Breast epithelium (tissue), 4 donors: ENCODE measurements at regions not wholly inside any gene's neighbourhood (a gene's known extent, or its start where the extent isn't known, plus 50 kb on each side); places are given as distances from the start of the nearest gene placed in this dataset.

Experiments
- DNase-seq, 2 donors: peaks; one replicate each; pipeline ENCODE4 v3.0.0-alpha.2; 2019; ENCODE audit warnings: low spot score in 2 of 2
- H3K27ac ChIP-seq, 2 donors: fragments of 200-600 bp; sonication (generic) in 1 of 2; one replicate each; pipeline ENCODE4 v1.5.1; 2016 to 2019; ENCODE audit warnings: mild to moderate bottlenecking in 1 of 2
- H3K27me3 ChIP-seq, 2 donors: fragments of 200-600 bp; sonication (generic) in 1 of 2; one replicate each; pipeline versions ENCODE4 v1.5.1 to v1.6.0; 2017 to 2019; ENCODE audit warnings: control low read depth in 1 of 2, mild to moderate bottlenecking in 1 of 2
- H3K36me3 ChIP-seq: fragments of 200-600 bp; one replicate; pipeline ENCODE4 v1.5.1; 2019
- H3K4me1 ChIP-seq, 2 donors: fragments of 200-600 bp; sonication (generic); one replicate each; pipeline ENCODE4 v1.5.1; 2016 to 2019; ENCODE audit warnings: control low read depth in 1 of 2
- H3K4me3 ChIP-seq, 3 donors: fragments of 200-600 bp; sonication (generic); 1 replicate in 2 of 3; 2 replicates in 1 of 3; pipeline ENCODE4 v1.5.1; 2016 to 2019; ENCODE audit warnings: mild to moderate bottlenecking in 3 of 3, moderate library complexity in 2 of 3
- H3K9me3 ChIP-seq, 2 donors: fragments of 200-600 bp; sonication (generic) in 1 of 2; one replicate each; pipeline ENCODE4 v1.5.1; 2016 to 2019; ENCODE audit warnings: control low read depth in 1 of 2
- POLR2A ChIP-seq: fragments of 450-650 bp; IDR thresholded peaks from one replicate; pipeline ENCODE4 v1.6.1; 2016; ENCODE audit warnings: antibody characterized with exemption, mild to moderate bottlenecking, moderate library complexity
- POLR2AphosphoS5 ChIP-seq, 3 donors: sonication (generic); formaldehyde crosslinking; IDR thresholded peaks; one replicate each; pipeline ENCODE4 v1.6.1; 2017; ENCODE audit warnings: antibody characterized with exemption in 3 of 3
- intact Hi-C: fragments of 100-400 bp; cut with DNase I; formaldehyde crosslinking; loops from one replicate; pipeline ENCODE4 v1.15.1; 2023; ENCODE audit warnings: low total_unique reads
- TF ChIP-seq, protein P1 (sequence below), 3 donors: fragments of 450-650 bp; IDR thresholded peaks; one replicate each; pipeline ENCODE4 v1.5.1; 2016 to 2017; ENCODE audit warnings: antibody characterized with exemption in 3 of 3, mild to moderate bottlenecking in 3 of 3, moderate library complexity in 3 of 3

DNA sequence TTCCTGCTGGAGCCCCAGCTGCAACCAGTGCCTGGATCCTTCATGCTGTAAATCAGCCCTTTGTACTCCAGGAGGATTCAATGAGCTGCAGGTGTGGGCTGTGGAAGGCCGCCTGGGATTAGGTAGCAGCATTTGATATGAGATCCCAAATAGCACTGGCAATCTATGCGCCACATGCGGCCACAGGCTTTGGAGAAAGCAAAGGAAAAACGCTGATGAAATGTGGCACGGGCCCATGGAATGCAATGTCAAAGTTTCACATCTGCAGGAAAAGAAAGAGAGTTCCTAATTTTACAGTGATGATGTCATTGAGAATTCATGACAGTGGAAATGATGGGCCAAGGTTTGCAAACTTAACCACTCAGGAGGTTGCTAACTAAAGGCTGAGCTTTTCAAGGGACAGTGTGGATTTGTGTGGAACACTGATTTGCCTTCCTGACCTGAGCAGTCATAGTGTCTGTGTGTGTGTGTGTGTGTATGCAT is 216.4 kb upstream of the OSR1 start:
- peak; percentile 48 to 56 for DNase-seq
- Histone ChIP-seq H3K4me1 (peaks cover 0 to 7% of the 10 kb centered on the region in 2 donors), H3K9me3 (no peaks in the 10 kb centered on the region), H3K27ac (no peak overlapping the region), H3K27me3 (no peaks in the 10 kb centered on the region), H3K4me3 (no peak overlapping the region), H3K36me3 (no peaks in the 10 kb centered on the region)
- intact Hi-C loops = no loop called here
- no peak for TF ChIP-seq POLR2A
- TF ChIP-seq, protein P1, sequence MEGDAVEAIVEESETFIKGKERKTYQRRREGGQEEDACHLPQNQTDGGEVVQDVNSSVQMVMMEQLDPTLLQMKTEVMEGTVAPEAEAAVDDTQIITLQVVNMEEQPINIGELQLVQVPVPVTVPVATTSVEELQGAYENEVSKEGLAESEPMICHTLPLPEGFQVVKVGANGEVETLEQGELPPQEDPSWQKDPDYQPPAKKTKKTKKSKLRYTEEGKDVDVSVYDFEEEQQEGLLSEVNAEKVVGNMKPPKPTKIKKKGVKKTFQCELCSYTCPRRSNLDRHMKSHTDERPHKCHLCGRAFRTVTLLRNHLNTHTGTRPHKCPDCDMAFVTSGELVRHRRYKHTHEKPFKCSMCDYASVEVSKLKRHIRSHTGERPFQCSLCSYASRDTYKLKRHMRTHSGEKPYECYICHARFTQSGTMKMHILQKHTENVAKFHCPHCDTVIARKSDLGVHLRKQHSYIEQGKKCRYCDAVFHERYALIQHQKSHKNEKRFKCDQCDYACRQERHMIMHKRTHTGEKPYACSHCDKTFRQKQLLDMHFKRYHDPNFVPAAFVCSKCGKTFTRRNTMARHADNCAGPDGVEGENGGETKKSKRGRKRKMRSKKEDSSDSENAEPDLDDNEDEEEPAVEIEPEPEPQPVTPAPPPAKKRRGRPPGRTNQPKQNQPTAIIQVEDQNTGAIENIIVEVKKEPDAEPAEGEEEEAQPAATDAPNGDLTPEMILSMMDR (IDR thresholded peaks at IDR 0.05) = no peak
- TF ChIP-seq POLR2AphosphoS5 (IDR thresholded peaks at IDR 0.05) = peak in 1 of 3 donors; percentile 38

DNA sequence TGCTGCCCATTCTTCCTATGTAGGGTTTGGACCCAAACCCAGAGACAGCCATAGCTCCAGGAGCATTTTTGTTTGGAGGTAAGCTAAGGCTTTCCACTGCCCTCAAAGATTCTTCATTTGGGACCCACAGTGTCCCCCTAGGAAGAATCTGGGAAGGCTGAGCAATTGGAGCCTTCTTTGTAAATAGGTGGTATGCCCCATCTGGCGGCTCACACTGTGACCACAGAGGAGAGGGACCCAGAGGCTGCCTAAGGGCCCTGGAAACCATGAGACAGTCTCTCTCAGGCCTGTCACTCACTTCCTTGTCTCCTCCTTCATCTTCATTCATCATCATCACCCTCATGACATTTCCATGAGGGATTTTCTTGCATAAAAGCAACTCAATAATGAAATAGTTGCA is 215.4 kb upstream of the OSR1 start:
- Histone ChIP-seq H3K4me3 (no peak overlapping the region), H3K27ac (no peak overlapping the region), H3K36me3 (no peaks in the 10 kb centered on the region), H3K4me1 (peaks cover 0 to 7% of the 10 kb centered on the region in 2 donors), H3K9me3 (no peaks in the 10 kb centered on the region), H3K27me3 (no peaks in the 10 kb centered on the region)
- TF ChIP-seq, protein P1 (IDR thresholded peaks at IDR 0.05) = no peak
- TF ChIP-seq POLR2AphosphoS5 (IDR thresholded peaks at IDR 0.05) (no peak), POLR2A (no peak)
- no peak for DNase-seq
- intact Hi-C loops = no loop called here

DNA sequence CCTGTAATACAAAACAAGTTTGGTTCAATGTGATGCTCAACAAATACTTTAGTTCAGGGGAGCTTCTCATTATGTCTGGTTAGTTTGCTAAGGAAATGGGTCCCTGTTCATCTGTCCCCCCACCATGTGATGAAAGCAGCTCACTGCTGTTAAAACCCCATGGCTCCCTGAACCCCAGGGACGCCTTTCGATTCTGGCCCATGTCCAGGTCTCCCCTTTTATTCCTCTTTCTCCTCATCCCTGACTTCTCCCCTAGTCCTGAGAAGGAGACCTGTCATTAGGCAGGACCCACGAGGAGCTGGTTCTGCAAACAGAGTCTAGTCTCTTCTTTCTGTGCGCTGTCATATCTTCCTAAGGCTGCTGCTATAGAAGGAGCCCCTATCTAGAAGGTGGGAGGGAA is 213.3 kb upstream of the OSR1 start:
- TF ChIP-seq POLR2A = no peak
- no peak for TF ChIP-seq POLR2AphosphoS5 (IDR thresholded peaks at IDR 0.05)
- TF ChIP-seq, protein P1 (IDR thresholded peaks at IDR 0.05) = no peak
- Histone ChIP-seq H3K27me3 (no peaks in the 10 kb centered on the region), H3K9me3 (no peaks in the 10 kb centered on the region)

DNA sequence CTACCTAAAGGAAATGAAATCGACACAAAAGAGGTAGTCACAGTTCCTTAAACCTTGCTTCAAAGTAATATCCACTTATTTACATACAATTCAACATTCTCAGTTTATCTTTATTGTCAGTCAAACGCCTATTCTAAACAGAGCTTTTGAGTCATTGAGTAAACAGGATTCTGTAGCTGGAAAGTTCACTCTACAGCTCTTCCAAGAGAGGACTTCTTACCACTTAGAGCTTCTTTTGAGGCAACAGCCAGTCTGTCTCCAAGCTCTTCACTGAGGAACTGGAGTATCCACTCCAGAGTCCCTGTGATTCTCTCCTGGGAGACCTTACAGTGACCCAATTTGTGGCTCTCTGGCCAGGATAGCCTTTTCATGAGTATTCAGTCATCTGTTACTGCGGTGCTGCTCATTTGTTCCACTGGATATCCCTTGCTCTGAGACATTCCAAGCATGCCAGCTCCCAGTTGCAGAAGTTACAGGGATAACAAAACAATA is 210.9 kb upstream of the OSR1 start:
- intact Hi-C loops = no loop called here

More for the DNA sequence above, 213.3 kb upstream of the OSR1 start:
- no peak for DNase-seq
- Histone ChIP-seq H3K4me1 (peaks cover 0 to 7% of the 10 kb centered on the region in 2 donors), H3K27ac (no peak overlapping the region), H3K4me3 (no peak overlapping the region), H3K36me3 (no peaks in the 10 kb centered on the region)
- intact Hi-C loops = no loop called here

DNA sequence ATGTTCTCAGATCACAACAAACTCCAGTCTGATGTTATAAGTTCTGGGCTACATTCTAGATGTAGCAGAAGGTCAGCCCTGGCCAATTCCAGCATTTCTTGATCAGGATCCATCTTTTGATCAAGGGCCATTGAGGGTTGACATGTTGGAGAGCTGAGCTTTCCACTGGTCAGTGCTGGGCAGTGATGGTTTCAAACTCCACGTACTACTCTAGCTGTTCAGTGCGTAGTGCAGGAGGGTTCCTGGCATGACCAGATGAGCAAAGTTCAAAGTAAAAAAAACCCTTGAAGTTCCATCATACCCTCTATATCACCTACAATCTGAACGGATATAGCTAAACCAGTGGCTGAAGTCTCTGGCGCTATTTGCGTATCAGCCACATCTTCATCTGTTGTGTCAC is 210.4 kb upstream of the OSR1 start:
- intact Hi-C loops = no loop called here
- no peak for TF ChIP-seq POLR2A
- no peak for TF ChIP-seq POLR2AphosphoS5 (IDR thresholded peaks at IDR 0.05)
- TF ChIP-seq, protein P1 (IDR thresholded peaks at IDR 0.05) = no peak

More for the DNA sequence above, 210.9 kb upstream of the OSR1 start:
- Histone ChIP-seq H3K9me3 (no peaks in the 10 kb centered on the region), H3K36me3 (no peaks in the 10 kb centered on the region), H3K4me1 (no peaks in the 10 kb centered on the region), H3K27me3 (no peaks in the 10 kb centered on the region), H3K4me3 (no peak overlapping the region), H3K27ac (no peak overlapping the region)
- no peak for DNase-seq
- TF ChIP-seq POLR2AphosphoS5 (IDR thresholded peaks at IDR 0.05) (no peak), POLR2A (no peak)
- TF ChIP-seq, protein P1 (IDR thresholded peaks at IDR 0.05) = no peak

More for the DNA sequence above, 210.4 kb upstream of the OSR1 start:
- H3K27ac ChIP-seq = no peak overlapping the region
- no peaks in the 10 kb centered on the region for H3K27me3 ChIP-seq
- no peaks in the 10 kb centered on the region for H3K9me3 ChIP-seq
- H3K4me3 ChIP-seq = no peak overlapping the region
- no peak for DNase-seq
- H3K36me3 ChIP-seq = no peaks in the 10 kb centered on the region
- H3K4me1 ChIP-seq = no peaks in the 10 kb centered on the region
